Osteocyte (in vitro differentiated cells): ENCODE measurements at regions not wholly inside any gene's neighbourhood (a gene's known extent, or its start where the extent isn't known, plus 50 kb on each side); places are given as distances from the start of the nearest gene placed in this dataset.

Experiments
- DNase-seq: peaks from one replicate; pipeline ENCODE4 v3.0.0; 2021; ENCODE audit warnings: mixed read lengths; ENCODE audit not compliant: unreplicated experiment; ENCODE audit errors: extremely low spot score
- H3K27ac Mint-ChIP-seq: one replicate; pipeline ENCODE4 v1.8.0; 2021; ENCODE audit warnings: mild to moderate bottlenecking, mixed read lengths; ENCODE audit not compliant: unreplicated experiment
- H3K27me3 Mint-ChIP-seq: one replicate; pipeline ENCODE4 v1.8.0; 2021; ENCODE audit warnings: mixed read lengths; ENCODE audit not compliant: unreplicated experiment
- H3K36me3 Mint-ChIP-seq: one replicate; pipeline ENCODE4 v1.8.0; 2021; ENCODE audit warnings: mixed read lengths; ENCODE audit not compliant: unreplicated experiment
- H3K4me1 Mint-ChIP-seq: one replicate; pipeline ENCODE4 v1.8.0; 2021; ENCODE audit warnings: mixed read lengths; ENCODE audit not compliant: unreplicated experiment
- H3K4me3 Mint-ChIP-seq: one replicate; pipeline ENCODE4 v1.8.0; 2021; ENCODE audit warnings: mild to moderate bottlenecking, moderate library complexity, mixed read lengths; ENCODE audit not compliant: unreplicated experiment
- H3K9me3 Mint-ChIP-seq: one replicate; pipeline ENCODE4 v1.8.0; 2021; ENCODE audit warnings: mixed read lengths; ENCODE audit not compliant: unreplicated experiment
- CTCF ChIP-seq: fragments of 200-600 bp; sonication (generic); IDR thresholded peaks from 2 replicates; pipeline ENCODE4 v1.5.0; 2021; ENCODE audit warnings: antibody characterized with exemption, mild to moderate bottlenecking, moderate library complexity

- Mint-ChIP-seq H3K9me3 (peaks cover 4% of the 10 kb centered on the region), H3K27me3 (peaks cover 18% of the 10 kb centered on the region), H3K36me3 (no peaks in the 10 kb centered on the region), H3K4me3 (no peak overlapping the region), H3K27ac (no peak overlapping the region), H3K4me1 (peaks cover 4% of the 10 kb centered on the region)
- no peak for DNase-seq
- TF ChIP-seq CTCF, result no peak
Measured at GRCh38 chr6:6711031-6711785, 122.7 kb downstream of the LY86 start.

GRCh38 chr6:6711832-6712448, 123.4 kb downstream of the LY86 start:
- H3K9me3 Mint-ChIP-seq, result peaks cover 4% of the 10 kb centered on the region

DNA sequence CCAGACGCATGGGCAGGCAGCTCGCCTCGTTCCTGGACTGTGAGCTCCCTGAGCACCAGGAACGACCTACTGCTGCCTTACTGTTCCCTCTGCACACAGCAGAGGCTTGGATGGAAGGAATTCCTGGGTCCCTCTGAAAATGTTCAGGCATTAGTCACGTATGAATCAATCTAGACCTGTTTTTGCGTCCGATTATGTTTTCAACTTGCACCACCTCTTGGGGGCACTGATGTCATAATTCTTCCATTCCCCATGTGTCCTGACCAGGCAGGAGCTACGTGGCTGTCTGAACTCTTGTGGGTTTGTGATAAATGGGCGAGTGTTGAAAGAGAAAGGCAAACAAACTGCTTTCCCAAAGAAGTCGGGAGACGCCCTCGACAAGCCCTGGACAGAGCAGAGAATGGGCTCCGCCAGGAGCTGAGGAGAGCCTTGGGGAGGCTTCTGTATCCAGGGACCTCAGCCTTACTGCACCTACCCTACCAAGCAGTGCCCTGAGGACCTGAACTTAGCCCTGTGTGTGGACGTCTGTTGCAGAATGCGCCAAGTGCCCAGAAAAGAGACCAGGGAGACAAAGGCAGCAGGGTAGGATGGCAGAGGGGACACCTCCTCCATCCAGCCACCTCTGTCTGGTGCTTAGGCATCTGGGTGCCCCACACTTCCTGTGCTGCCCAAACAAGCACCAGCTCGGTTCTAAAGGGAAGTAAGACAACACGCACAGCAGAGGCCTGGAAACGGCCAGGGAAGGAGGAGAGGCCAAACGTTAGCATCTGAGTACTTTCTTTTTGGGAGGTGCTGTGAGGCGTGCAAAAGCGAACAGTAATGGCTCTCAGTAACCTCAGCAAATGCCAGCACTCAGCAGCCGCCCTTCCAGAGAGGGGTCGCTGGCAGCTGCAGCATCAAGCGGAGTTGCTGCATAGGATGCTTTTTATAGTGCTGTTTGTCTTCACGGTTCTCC, 124.2 kb downstream of the LY86 start:
- Mint-ChIP-seq H3K27ac (no peak overlapping the region), H3K36me3 (no peaks in the 10 kb centered on the region), H3K4me1 (peaks cover 4% of the 10 kb centered on the region), H3K9me3 (peaks cover 4% of the 10 kb centered on the region), H3K27me3 (peaks cover 14% of the 10 kb centered on the region), H3K4me3 (no peak overlapping the region)
- no peak for DNase-seq
- TF ChIP-seq CTCF, result no peak

More at GRCh38 chr6:6711832-6712448, 123.4 kb downstream of the LY86 start:
- DNase-seq, result no peak
- Mint-ChIP-seq H3K4me1 (peaks cover 4% of the 10 kb centered on the region), H3K27me3 (peaks cover 18% of the 10 kb centered on the region), H3K27ac (no peak overlapping the region), H3K4me3 (no peak overlapping the region), H3K36me3 (no peaks in the 10 kb centered on the region)
- TF ChIP-seq CTCF, result no peak

- Mint-ChIP-seq H3K27me3 (peaks cover 12% of the 10 kb centered on the region), H3K9me3 (peaks cover 2% of the 10 kb centered on the region), H3K4me1 (peaks cover 4% of the 10 kb centered on the region), H3K27ac (no peak overlapping the region), H3K4me3 (no peak overlapping the region), H3K36me3 (no peaks in the 10 kb centered on the region)
- no peak for TF ChIP-seq CTCF
- no peak for DNase-seq
Measured at GRCh38 chr6:6713657-6714056, 125.1 kb downstream of the LY86 start.
